ENCODE measurements at regions not wholly inside any gene's neighbourhood (a gene's known extent, or its start where the extent isn't known, plus 50 kb on each side); places are given as distances from the start of the nearest gene placed in this dataset.
A peak's percentile ranks its signal among the peaks of the same experiment; 100 is the strongest.

- Mint-ChIP-seq H3K9me3 (peaks cover 17% of the 10 kb centered on the region), H3K27ac (no peak overlapping the region), H3K4me3 (no peak overlapping the region), H3K4me1 (peaks cover 36% of the 10 kb centered on the region), H3K27me3 (no peaks in the 10 kb centered on the region), H3K36me3 (peaks cover 34% of the 10 kb centered on the region)
- POLR2A ChIA-PET, result no interaction called here
- no peak for ATAC-seq (ENCODE audit: low read depth)
- no peak for DNase-seq
These were observed 144.3 kb upstream of the TAB2 start for GRCh38 chr6:149173222-149173621.

GRCh38 chr6:149174962-149175361, 142.6 kb upstream of the TAB2 start:
- H3K36me3 Mint-ChIP-seq, result peaks cover 40% of the 10 kb centered on the region
- H3K27ac Mint-ChIP-seq, result peak overlapping the region; percentile 26
- H3K27me3 Mint-ChIP-seq, result no peaks in the 10 kb centered on the region
- DNase-seq (no peak), ATAC-seq (ENCODE audit: low read depth) (no peak)
- H3K4me3 Mint-ChIP-seq, result no peak overlapping the region
- peaks cover 21% of the 10 kb centered on the region for H3K9me3 Mint-ChIP-seq
- POLR2A ChIA-PET, result no interaction called here
- H3K4me1 Mint-ChIP-seq, result peaks cover 23% of the 10 kb centered on the region

- H3K27ac Mint-ChIP-seq, result no peak overlapping the region
- POLR2A ChIA-PET, result no interaction called here
- no peak for ATAC-seq (ENCODE audit: low read depth)
These were observed 140.4 kb upstream of the TAB2 start for GRCh38 chr6:149176971-149177667.

GRCh38 chr6:149179431-149179830, 138.1 kb upstream of the TAB2 start:
- Mint-ChIP-seq H3K27ac (no peak overlapping the region), H3K27me3 (no peaks in the 10 kb centered on the region), H3K9me3 (peaks cover 28% of the 10 kb centered on the region), H3K36me3 (peaks cover 39% of the 10 kb centered on the region), H3K4me3 (no peak overlapping the region), H3K4me1 (peaks cover 11% of the 10 kb centered on the region)
- ATAC-seq (ENCODE audit: low read depth) (no peak), DNase-seq (no peak)
- POLR2A ChIA-PET, result no interaction called here

More at GRCh38 chr6:149176971-149177667, 140.4 kb upstream of the TAB2 start:
- no peak for DNase-seq
- peaks cover 29% of the 10 kb centered on the region for H3K9me3 Mint-ChIP-seq
- H3K36me3 Mint-ChIP-seq, result peaks cover 40% of the 10 kb centered on the region
- no peak overlapping the region for H3K4me3 Mint-ChIP-seq
- peaks cover 16% of the 10 kb centered on the region for H3K4me1 Mint-ChIP-seq
- H3K27me3 Mint-ChIP-seq, result no peaks in the 10 kb centered on the region

GRCh38 chr6:149181304-149181703, 136.2 kb upstream of the TAB2 start:
- H3K4me3 Mint-ChIP-seq, result no peak overlapping the region
- ATAC-seq (ENCODE audit: low read depth) (no peak), DNase-seq (no peak)
- H3K36me3 Mint-ChIP-seq, result peaks cover 51% of the 10 kb centered on the region
- no peak overlapping the region for H3K27ac Mint-ChIP-seq
- H3K9me3 Mint-ChIP-seq, result peaks cover 35% of the 10 kb centered on the region
- POLR2A ChIA-PET, result no interaction called here
- peaks cover 2% of the 10 kb centered on the region for H3K4me1 Mint-ChIP-seq
- no peaks in the 10 kb centered on the region for H3K27me3 Mint-ChIP-seq

- DNase-seq, result no peak
- Mint-ChIP-seq H3K9me3 (peaks cover 37% of the 10 kb centered on the region), H3K36me3 (peaks cover 52% of the 10 kb centered on the region), H3K27ac (no peak overlapping the region), H3K27me3 (peaks cover 2% of the 10 kb centered on the region), H3K4me1 (peaks cover 4% of the 10 kb centered on the region), H3K4me3 (no peak overlapping the region)
- POLR2A ChIA-PET, result no interaction called here
- ATAC-seq (ENCODE audit: low read depth), result no peak
These were observed 135.2 kb upstream of the TAB2 start for GRCh38 chr6:149182262-149182661.

GRCh38 chr6:149184523-149184922, 133.0 kb upstream of the TAB2 start:
- H3K27me3 Mint-ChIP-seq, result peaks cover 4% of the 10 kb centered on the region
- DNase-seq, result no peak
- H3K4me1 Mint-ChIP-seq, result peaks cover 10% of the 10 kb centered on the region
- no peak overlapping the region for H3K4me3 Mint-ChIP-seq
- POLR2A ChIA-PET, result no interaction called here
- no peak overlapping the region for H3K27ac Mint-ChIP-seq
- H3K36me3 Mint-ChIP-seq, result peaks cover 61% of the 10 kb centered on the region
- no peak for ATAC-seq (ENCODE audit: low read depth)
- peaks cover 45% of the 10 kb centered on the region for H3K9me3 Mint-ChIP-seq

- DNase-seq (no peak), ATAC-seq (ENCODE audit: low read depth) (no peak)
- no peak overlapping the region for H3K27ac Mint-ChIP-seq
- no peak overlapping the region for H3K4me3 Mint-ChIP-seq
- peaks cover 20% of the 10 kb centered on the region for H3K4me1 Mint-ChIP-seq
- H3K27me3 Mint-ChIP-seq, result peaks cover 4% of the 10 kb centered on the region
- peaks cover 64% of the 10 kb centered on the region for H3K36me3 Mint-ChIP-seq
- H3K9me3 Mint-ChIP-seq, result peaks cover 53% of the 10 kb centered on the region
- POLR2A ChIA-PET, result no interaction called here
These were observed 131.6 kb upstream of the TAB2 start for GRCh38 chr6:149185799-149186357.

- no peak for DNase-seq
- Mint-ChIP-seq H3K4me1 (peaks cover 22% of the 10 kb centered on the region), H3K36me3 (peaks cover 64% of the 10 kb centered on the region), H3K4me3 (no peak overlapping the region), H3K27me3 (peaks cover 4% of the 10 kb centered on the region), H3K27ac (no peak overlapping the region), H3K9me3 (peaks cover 54% of the 10 kb centered on the region)
- no peak for ATAC-seq (ENCODE audit: low read depth)
- POLR2A ChIA-PET, result no interaction called here
These were observed 130.6 kb upstream of the TAB2 start for GRCh38 chr6:149186873-149187272.

- POLR2A ChIA-PET, result interaction anchor here (1.5 kb wide), 1 partner anchor 50 kb away, joined by 3 read pairs; no protein-coding TSS in a partner anchor
- peaks cover 4% of the 10 kb centered on the region for H3K27me3 Mint-ChIP-seq
- H3K4me3 Mint-ChIP-seq, result no peak overlapping the region
- peaks cover 64% of the 10 kb centered on the region for H3K36me3 Mint-ChIP-seq
- peaks cover 22% of the 10 kb centered on the region for H3K4me1 Mint-ChIP-seq
- peak; percentile 39 for DNase-seq
- peaks cover 53% of the 10 kb centered on the region for H3K9me3 Mint-ChIP-seq
- peak overlapping the region; percentile 54 for H3K27ac Mint-ChIP-seq
- peak; percentile 78 for ATAC-seq (ENCODE audit: low read depth)
These were observed 127.2 kb upstream of the TAB2 start for GRCh38 chr6:149190224-149190831.

- Mint-ChIP-seq H3K36me3 (peaks cover 62% of the 10 kb centered on the region), H3K9me3 (peaks cover 39% of the 10 kb centered on the region), H3K4me1 (peaks cover 15% of the 10 kb centered on the region), H3K4me3 (no peak overlapping the region), H3K27ac (no peak overlapping the region), H3K27me3 (no peaks in the 10 kb centered on the region)
- no peak for ATAC-seq (ENCODE audit: low read depth)
- DNase-seq, result no peak
- POLR2A ChIA-PET, result interaction anchor here (0.5 to 1.1 kb wide), 4 partner anchors 55 to 368 kb away, joined by 3 read pairs; no protein-coding TSS in a partner anchor
These were observed 122.5 kb upstream of the TAB2 start for GRCh38 chr6:149194820-149195558.

GRCh38 chr6:149196091-149196490, 121.4 kb upstream of the TAB2 start:
- POLR2A ChIA-PET, result no interaction called here
- Mint-ChIP-seq H3K27me3 (no peaks in the 10 kb centered on the region), H3K27ac (no peak overlapping the region), H3K9me3 (peaks cover 35% of the 10 kb centered on the region), H3K36me3 (peaks cover 63% of the 10 kb centered on the region), H3K4me1 (peaks cover 9% of the 10 kb centered on the region), H3K4me3 (no peak overlapping the region)
- DNase-seq (no peak), ATAC-seq (ENCODE audit: low read depth) (no peak)

GRCh38 chr6:149197482-149197881, 120.0 kb upstream of the TAB2 start:
- no peaks in the 10 kb centered on the region for H3K27me3 Mint-ChIP-seq
- DNase-seq (no peak), ATAC-seq (ENCODE audit: low read depth) (no peak)
- H3K4me1 Mint-ChIP-seq, result peaks cover 8% of the 10 kb centered on the region
- no peak overlapping the region for H3K27ac Mint-ChIP-seq
- peaks cover 40% of the 10 kb centered on the region for H3K9me3 Mint-ChIP-seq
- H3K36me3 Mint-ChIP-seq, result peaks cover 69% of the 10 kb centered on the region
- no peak overlapping the region for H3K4me3 Mint-ChIP-seq
- POLR2A ChIA-PET, result no interaction called here
